Hematopoietic multipotent progenitor cell treated with erythropoietin and hydrocortisone succinate and interleukin-3 and kit ligand, for 15 days (in vitro differentiated cells): ENCODE measurements at regions not wholly inside any gene's neighbourhood (a gene's known extent, or its start where the extent isn't known, plus 50 kb on each side); places are given as distances from the start of the nearest gene placed in this dataset.

Source experiments
- DNase-seq: peaks from one replicate; pipeline ENCODE4 v3.0.0-alpha.2; 2015; ENCODE audit warnings: low spot score

DNA sequence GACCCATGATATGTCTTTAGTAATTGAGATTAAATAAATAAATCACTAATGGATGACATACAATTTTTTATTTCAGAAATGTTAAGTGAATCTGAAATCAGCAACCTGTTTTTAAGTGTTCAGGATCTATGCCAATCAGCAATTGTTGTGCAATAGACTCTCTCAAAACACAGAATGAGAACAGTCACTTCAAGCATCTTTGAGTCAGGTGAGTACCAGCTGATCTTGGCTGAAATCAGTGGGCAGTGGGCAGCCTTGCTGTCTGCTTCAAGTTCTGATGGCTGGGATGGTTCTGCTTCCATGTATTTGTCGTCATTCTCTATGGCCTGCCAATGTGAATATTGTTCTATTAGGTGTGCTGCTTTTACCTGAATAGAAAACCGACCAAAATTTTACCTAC is 82.3 kb upstream of the NRG3 start:
- no peak for DNase-seq

DNA sequence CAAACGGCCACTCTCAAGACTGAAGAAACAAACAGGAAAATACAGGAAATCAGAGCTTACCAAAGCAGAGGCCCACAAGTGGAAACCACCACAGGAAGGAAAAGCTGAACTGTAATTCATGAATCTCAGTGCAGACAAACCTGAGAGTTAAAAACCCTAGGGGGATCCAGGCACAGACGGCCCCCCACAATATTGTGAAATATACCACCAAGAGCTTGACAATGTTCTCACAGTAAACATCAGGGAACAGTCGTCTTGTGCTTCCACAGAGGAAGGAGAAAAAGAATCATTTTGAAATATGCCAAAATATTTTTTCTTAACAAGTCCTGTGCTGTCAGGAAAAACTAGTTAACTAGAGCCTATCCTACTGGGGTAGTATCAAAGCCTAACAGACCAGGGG is 68.2 kb upstream of the NRG3 start:
- no peak for DNase-seq

DNA sequence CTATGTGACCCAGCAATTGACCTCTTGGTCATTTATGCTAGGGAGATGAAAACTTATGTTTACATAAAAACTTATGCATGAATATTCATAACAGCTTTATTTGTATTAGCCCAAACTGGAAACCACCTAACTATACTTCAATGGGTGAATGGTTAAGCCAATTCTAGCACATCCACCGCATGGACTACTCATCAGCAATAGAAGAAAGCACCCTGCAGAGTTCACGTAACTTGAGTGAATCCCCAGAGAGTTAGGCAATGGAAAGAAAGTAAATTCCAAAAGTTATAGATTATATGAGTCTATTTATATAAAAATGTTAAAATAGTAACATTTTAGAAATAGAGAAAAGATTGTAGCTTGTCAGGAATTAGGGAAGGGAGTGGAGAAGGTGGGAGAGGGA is 60.2 kb upstream of the NRG3 start:
- DNase-seq: no peak

DNA sequence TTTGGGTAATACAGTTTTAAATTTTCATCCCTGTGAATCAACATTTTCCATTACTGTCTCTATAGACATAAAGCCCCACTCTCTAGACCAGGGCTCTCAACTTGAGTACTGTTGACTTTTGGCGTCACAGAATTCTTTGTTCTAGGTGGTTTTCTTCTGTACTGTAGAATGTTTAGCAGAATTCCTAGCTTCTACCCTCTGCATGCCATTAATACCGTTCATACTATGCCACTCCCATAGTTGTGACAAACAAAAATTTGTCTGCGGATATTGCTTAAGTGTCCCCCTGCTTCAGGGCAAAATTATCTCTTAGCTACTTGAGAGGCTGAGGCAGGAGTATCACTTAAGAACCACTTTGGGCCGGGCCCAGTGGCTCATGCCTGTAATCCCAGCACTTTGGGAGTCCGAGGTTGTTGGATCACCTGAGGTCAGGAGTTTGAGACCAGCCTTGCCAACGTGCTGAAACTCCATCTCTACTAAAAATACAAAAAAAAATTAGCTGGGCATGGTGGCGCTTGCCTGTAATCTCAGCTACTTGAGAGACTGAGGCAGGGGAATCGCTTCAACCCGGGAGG is 57.3 kb upstream of the NRG3 start:
- no peak for DNase-seq

- no peak for DNase-seq
These were observed 54.6 kb upstream of the NRG3 start for GRCh38 chr10:81820418-81820817.
